Caco-2 (cell line): ENCODE measurements at regions not wholly inside any gene's neighbourhood (a gene's known extent, or its start where the extent isn't known, plus 50 kb on each side); places are given as distances from the start of the nearest gene placed in this dataset.

ENCODE experiments used
- BruUV-seq: library from RNA; stranded (reverse); fragments of 400-500 nt; replicated peaks from 2 replicates; lab custom pipeline; 2021; lab: Mats Ljungman, UMichigan
- CTCF ChIA-PET: fragments of 300-600 bp; sonication (Branson Sonifier 250); formaldehyde crosslinking; loops from one replicate; lab custom pipeline; 2022; ENCODE audit warnings: antibody characterized with exemption; lab: Charles Lee
- POLR2A ChIA-PET: fragments of 300-600 bp; sonication (Branson Sonifier 250); formaldehyde crosslinking; loops from one replicate; lab custom pipeline; 2022; ENCODE audit warnings: antibody characterized with exemption; lab: Charles Lee
- DNase-seq, 2 experiments: peaks; one replicate each; pipeline versions ENCODE4 v3.0.0 to v3.0.0-alpha.2; 2020 to 2022
- H3K27me3 ChIP-seq: replicated peaks from 2 replicates; pipeline ENCODE4 v1.6.0; 2011; ENCODE audit warnings: low read length; ENCODE audit not compliant: control insufficient read depth, insufficient read depth
- H3K36me3 ChIP-seq: 2 replicates; pipeline ENCODE4 v1.5.1; 2011; ENCODE audit warnings: low read length; ENCODE audit not compliant: control insufficient read depth, insufficient read depth
- H3K4me1 ChIP-seq: fragments of 250-450 bp; sonication (Bioruptor Pico); 2 replicates; pipeline ENCODE4 v1.5.1; 2020; ENCODE audit warnings: mild to moderate bottlenecking
- H3K4me3 ChIP-seq: 2 replicates; pipeline ENCODE4 v1.5.1; 2011; ENCODE audit warnings: low read depth, mild to moderate bottlenecking, control low read depth, low read length
- H3K9me3 ChIP-seq: fragments of 250-450 bp; sonication (Bioruptor Pico); 2 replicates; pipeline ENCODE4 v1.5.1; 2020; ENCODE audit warnings: mild to moderate bottlenecking, moderate library complexity
- H3K27ac Mint-ChIP-seq: one replicate; pipeline ENCODE4 v1.8.0; 2022; ENCODE audit warnings: mixed read lengths; ENCODE audit not compliant: unreplicated experiment
- H3K27me3 Mint-ChIP-seq: one replicate; pipeline ENCODE4 v1.8.0; 2022; ENCODE audit warnings: mixed read lengths; ENCODE audit not compliant: insufficient read depth, unreplicated experiment
- H3K36me3 Mint-ChIP-seq: one replicate; pipeline ENCODE4 v1.8.0; 2022; ENCODE audit warnings: mild to moderate bottlenecking, mixed read lengths; ENCODE audit not compliant: insufficient read depth, unreplicated experiment
- H3K4me1 Mint-ChIP-seq: one replicate; pipeline ENCODE4 v1.8.0; 2022; ENCODE audit warnings: low read depth, mixed read lengths; ENCODE audit not compliant: unreplicated experiment
- H3K4me3 Mint-ChIP-seq: one replicate; pipeline ENCODE4 v1.8.0; 2022; ENCODE audit warnings: mild to moderate bottlenecking, moderate library complexity, mixed read lengths; ENCODE audit not compliant: unreplicated experiment
- H3K9me3 Mint-ChIP-seq: one replicate; pipeline ENCODE4 v1.8.0; 2022; ENCODE audit warnings: mixed read lengths; ENCODE audit not compliant: unreplicated experiment
- CTCF ChIP-seq, 2 experiments: fragments of 200-600 bp in 1 of 2; IDR thresholded peaks; 1 replicate in 1 of 2; 2 replicates in 1 of 2; pipeline versions ENCODE4 v1.5.1 to v1.8.0; 2011 to 2022; ENCODE audit warnings: antibody characterized with exemption in 1 of 2, control low read depth in 1 of 2, inconsistent platforms in 1 of 2, low read depth in 1 of 2, low read length in 1 of 2, mild to moderate bottlenecking in 1 of 2, moderate library complexity in 1 of 2; ENCODE audit not compliant: insufficient read depth in 1 of 2, severe bottlenecking in 1 of 2, unreplicated experiment in 1 of 2
- intact Hi-C: fragments of 100-400 bp; cut with micrococcal nuclease; formaldehyde crosslinking; loops from one replicate; pipeline ENCODE4 v1.10.0; 2022; ENCODE audit not compliant: unreplicated experiment

GRCh38 chr1:90799326-90799725 is 82.2 kb upstream of the BARHL2 start:
- H3K36me3 Mint-ChIP-seq, result no peaks in the 10 kb centered on the region
- peaks cover 5% of the 10 kb centered on the region for H3K27me3 Mint-ChIP-seq
- DNase-seq, result no peak
- BruUV-seq, result no TSS peak
- Histone ChIP-seq H3K9me3 (no peaks in the 10 kb centered on the region), H3K4me3 (no peak overlapping the region), H3K36me3 (no peaks in the 10 kb centered on the region), H3K27me3 (no peaks in the 10 kb centered on the region), H3K4me1 (no peaks in the 10 kb centered on the region)
- no peaks in the 10 kb centered on the region for H3K4me1 Mint-ChIP-seq
- POLR2A ChIA-PET, result no interaction called here
- intact Hi-C loops, result no loop called here
- CTCF ChIA-PET, result no interaction called here
- H3K9me3 Mint-ChIP-seq, result no peaks in the 10 kb centered on the region
- no peak overlapping the region for H3K4me3 Mint-ChIP-seq
- TF ChIP-seq CTCF (IDR thresholded peaks at IDR 0.05; ENCODE audit: insufficient read depth in 1 of 2, low read depth in 1 of 2, low read length in 1 of 2, severe bottlenecking in 1 of 2, unreplicated experiment in 1 of 2), result no peak
- H3K27ac Mint-ChIP-seq, result no peak overlapping the region

- intact Hi-C loops, result no loop called here
- ChIA-PET CTCF (no interaction called here), POLR2A (no interaction called here)
- H3K4me3 ChIP-seq, result no peak overlapping the region
- no peaks in the 10 kb centered on the region for H3K9me3 ChIP-seq
- no peaks in the 10 kb centered on the region for H3K9me3 Mint-ChIP-seq
- no peaks in the 10 kb centered on the region for H3K27me3 ChIP-seq
- TF ChIP-seq CTCF (IDR thresholded peaks at IDR 0.05; ENCODE audit: insufficient read depth in 1 of 2, low read depth in 1 of 2, low read length in 1 of 2, severe bottlenecking in 1 of 2, unreplicated experiment in 1 of 2), result no peak
- no TSS peak for BruUV-seq
- no peaks in the 10 kb centered on the region for H3K36me3 ChIP-seq
- H3K4me3 Mint-ChIP-seq, result no peak overlapping the region
- H3K4me1 Mint-ChIP-seq, result no peaks in the 10 kb centered on the region
- no peaks in the 10 kb centered on the region for H3K4me1 ChIP-seq
- no peaks in the 10 kb centered on the region for H3K36me3 Mint-ChIP-seq
- no peak overlapping the region for H3K27ac Mint-ChIP-seq
- H3K27me3 Mint-ChIP-seq, result peaks cover 5% of the 10 kb centered on the region
- DNase-seq, result no peak
These were observed 81.8 kb upstream of the BARHL2 start for GRCh38 chr1:90798883-90799282.

DNA sequence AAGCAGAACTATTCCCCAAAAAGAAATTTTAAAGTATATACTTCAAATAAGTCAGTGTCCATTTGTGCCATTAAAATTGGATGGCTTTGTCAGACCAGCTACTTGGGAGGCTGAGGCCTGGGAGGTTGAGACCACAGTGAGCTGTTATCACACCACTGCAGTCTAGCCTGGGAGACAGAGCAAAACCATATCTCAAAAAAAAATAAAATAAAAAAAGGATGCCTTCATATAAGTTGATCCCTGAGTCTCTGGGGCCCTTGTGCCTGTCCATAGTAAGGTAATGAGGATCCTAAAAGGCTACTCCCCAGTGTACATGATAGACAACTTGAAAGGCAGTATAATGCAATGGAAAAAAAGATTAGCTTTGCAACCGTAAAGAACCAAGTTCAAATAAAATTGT is 81.2 kb upstream of the BARHL2 start:
- no peak for DNase-seq
- Histone ChIP-seq H3K4me1 (no peaks in the 10 kb centered on the region), H3K9me3 (no peaks in the 10 kb centered on the region), H3K27me3 (no peaks in the 10 kb centered on the region), H3K4me3 (no peak overlapping the region), H3K36me3 (no peaks in the 10 kb centered on the region)
- POLR2A ChIA-PET, result no interaction called here
- no peak for TF ChIP-seq CTCF (IDR thresholded peaks at IDR 0.05; ENCODE audit: insufficient read depth in 1 of 2, low read depth in 1 of 2, low read length in 1 of 2, severe bottlenecking in 1 of 2, unreplicated experiment in 1 of 2)
- H3K9me3 Mint-ChIP-seq, result no peaks in the 10 kb centered on the region
- H3K36me3 Mint-ChIP-seq, result no peaks in the 10 kb centered on the region
- H3K4me1 Mint-ChIP-seq, result no peaks in the 10 kb centered on the region
- CTCF ChIA-PET, result no interaction called here
- peaks cover 5% of the 10 kb centered on the region for H3K27me3 Mint-ChIP-seq
- intact Hi-C loops, result no loop called here
- no peak overlapping the region for H3K27ac Mint-ChIP-seq
- no TSS peak for BruUV-seq
- H3K4me3 Mint-ChIP-seq, result no peak overlapping the region
